ENCODE measurements at regions not wholly inside any gene's neighbourhood (a gene's known extent, or its start where the extent isn't known, plus 50 kb on each side); places are given as distances from the start of the nearest gene placed in this dataset.

GRCh38 chr2:240203788-240204270 lies 63.4 kb upstream of the OTOS start:
- peak overlapping the region; percentile 62 for H3K27ac Mint-ChIP-seq
- no peak for ATAC-seq
- H3K4me3 Mint-ChIP-seq: no peak overlapping the region

GRCh38 chr2:240204431-240205276 lies 64.2 kb upstream of the OTOS start:
- Mint-ChIP-seq H3K4me1 (peaks cover 2% of the 10 kb centered on the region), H3K27me3 (peaks cover 48% of the 10 kb centered on the region), H3K36me3 (ENCODE audit: low read depth) (peaks cover 2% of the 10 kb centered on the region), H3K4me3 (no peak overlapping the region), H3K27ac (peak overlapping the region; percentile 62)
- H3K9me3 ChIP-seq (ENCODE audit: control insufficient read depth, low read length, poor library complexity, severe bottlenecking): no peaks in the 10 kb centered on the region
- ATAC-seq (no peak), DNase-seq (no peak)

More at GRCh38 chr2:240203788-240204270, 63.4 kb upstream of the OTOS start:
- peaks cover 2% of the 10 kb centered on the region for H3K36me3 Mint-ChIP-seq (ENCODE audit: low read depth)
- H3K4me1 Mint-ChIP-seq: peaks cover 2% of the 10 kb centered on the region
- H3K27me3 Mint-ChIP-seq: peaks cover 48% of the 10 kb centered on the region
- H3K9me3 ChIP-seq (ENCODE audit: control insufficient read depth, low read length, poor library complexity, severe bottlenecking): no peaks in the 10 kb centered on the region
- no peak for DNase-seq

- Mint-ChIP-seq H3K4me1 (peaks cover 2% of the 10 kb centered on the region), H3K36me3 (ENCODE audit: low read depth) (peaks cover 2% of the 10 kb centered on the region), H3K27ac (no peak overlapping the region), H3K27me3 (peaks cover 53% of the 10 kb centered on the region), H3K4me3 (no peak overlapping the region)
- no peak for DNase-seq
- no peaks in the 10 kb centered on the region for H3K9me3 ChIP-seq (ENCODE audit: control insufficient read depth, low read length, poor library complexity, severe bottlenecking)
- ATAC-seq: no peak
Measured at GRCh38 chr2:240205348-240205747, 64.9 kb upstream of the OTOS start.

GRCh38 chr2:240205772-240206171 lies 65.3 kb upstream of the OTOS start:
- H3K27ac Mint-ChIP-seq: no peak overlapping the region
- H3K36me3 Mint-ChIP-seq (ENCODE audit: low read depth): peaks cover 2% of the 10 kb centered on the region
- no peaks in the 10 kb centered on the region for H3K9me3 ChIP-seq (ENCODE audit: control insufficient read depth, low read length, poor library complexity, severe bottlenecking)
- H3K27me3 Mint-ChIP-seq: peaks cover 54% of the 10 kb centered on the region
- no peak for ATAC-seq
- H3K4me3 Mint-ChIP-seq: no peak overlapping the region
- no peak for DNase-seq
- peaks cover 2% of the 10 kb centered on the region for H3K4me1 Mint-ChIP-seq

- no peak overlapping the region for H3K27ac Mint-ChIP-seq
- no peaks in the 10 kb centered on the region for H3K4me1 Mint-ChIP-seq
- H3K4me3 Mint-ChIP-seq: no peak overlapping the region
- no peaks in the 10 kb centered on the region for H3K9me3 ChIP-seq (ENCODE audit: control insufficient read depth, low read length, poor library complexity, severe bottlenecking)
- DNase-seq (no peak), ATAC-seq (no peak)
- H3K36me3 Mint-ChIP-seq (ENCODE audit: low read depth): peaks cover 2% of the 10 kb centered on the region
- peaks cover 51% of the 10 kb centered on the region for H3K27me3 Mint-ChIP-seq
Measured at GRCh38 chr2:240206630-240207029, 66.2 kb upstream of the OTOS start.

GRCh38 chr2:240207661-240208060 lies 67.2 kb upstream of the OTOS start:
- Mint-ChIP-seq H3K4me1 (no peaks in the 10 kb centered on the region), H3K4me3 (no peak overlapping the region), H3K27me3 (peaks cover 41% of the 10 kb centered on the region), H3K27ac (no peak overlapping the region), H3K36me3 (ENCODE audit: low read depth) (peaks cover 2% of the 10 kb centered on the region)
- H3K9me3 ChIP-seq (ENCODE audit: control insufficient read depth, low read length, poor library complexity, severe bottlenecking): no peaks in the 10 kb centered on the region
- ATAC-seq: no peak
- DNase-seq: no peak

DNA sequence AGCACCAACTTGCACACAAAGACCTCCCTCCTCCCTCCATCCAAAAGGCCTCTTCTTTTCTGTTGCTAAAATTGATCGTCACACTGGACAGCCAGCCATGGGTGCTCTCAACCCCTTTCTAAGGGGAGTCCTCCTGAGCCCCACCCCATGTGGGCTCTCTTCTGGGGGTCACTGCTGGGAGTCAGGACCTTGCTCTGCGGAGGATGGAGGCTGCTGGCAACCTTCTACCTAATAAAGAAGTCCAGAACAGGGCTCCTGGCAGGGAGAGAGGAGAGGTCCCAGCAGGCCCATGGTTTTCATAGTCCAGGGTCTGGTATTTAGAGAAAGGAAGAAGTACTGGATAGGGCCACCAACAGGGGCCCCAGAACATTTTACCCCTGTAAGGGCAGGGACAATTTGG lies 67.6 kb upstream of the OTOS start:
- H3K27me3 Mint-ChIP-seq: peaks cover 36% of the 10 kb centered on the region
- no peaks in the 10 kb centered on the region for H3K9me3 ChIP-seq (ENCODE audit: control insufficient read depth, low read length, poor library complexity, severe bottlenecking)
- H3K4me1 Mint-ChIP-seq: no peaks in the 10 kb centered on the region
- ATAC-seq (no peak), DNase-seq (no peak)
- H3K36me3 Mint-ChIP-seq (ENCODE audit: low read depth): peaks cover 2% of the 10 kb centered on the region
- no peak overlapping the region for H3K4me3 Mint-ChIP-seq
- H3K27ac Mint-ChIP-seq: no peak overlapping the region

GRCh38 chr2:240208631-240209211 lies 68.3 kb upstream of the OTOS start:
- H3K27me3 Mint-ChIP-seq: peaks cover 31% of the 10 kb centered on the region
- no peak overlapping the region for H3K27ac Mint-ChIP-seq
- no peak overlapping the region for H3K4me3 Mint-ChIP-seq
- H3K36me3 Mint-ChIP-seq (ENCODE audit: low read depth): no peaks in the 10 kb centered on the region
- no peak for DNase-seq
- no peaks in the 10 kb centered on the region for H3K9me3 ChIP-seq (ENCODE audit: control insufficient read depth, low read length, poor library complexity, severe bottlenecking)
- no peak for ATAC-seq
- H3K4me1 Mint-ChIP-seq: no peaks in the 10 kb centered on the region

DNA sequence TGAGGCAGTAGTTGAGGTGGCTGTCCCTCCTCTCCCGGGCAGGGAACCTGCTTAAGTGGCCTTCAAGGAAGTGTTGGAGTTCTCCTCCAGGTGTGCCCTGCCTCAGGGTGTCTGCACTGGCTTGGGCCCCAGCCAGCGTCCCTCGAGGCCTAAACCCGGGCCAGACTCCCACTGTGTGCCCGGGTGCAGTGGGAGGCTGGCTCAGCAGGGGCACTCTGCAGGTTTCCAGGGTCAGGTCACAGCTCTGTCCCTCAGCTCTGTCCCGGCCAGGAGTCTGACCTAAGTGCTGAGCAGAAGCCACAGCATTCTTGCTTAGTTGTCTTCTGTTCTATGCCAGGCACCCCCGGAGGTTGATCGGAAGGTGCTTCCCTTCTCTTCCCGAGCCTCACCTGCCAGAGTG lies 69.0 kb upstream of the OTOS start:
- H3K4me1 Mint-ChIP-seq: no peaks in the 10 kb centered on the region
- DNase-seq (no peak), ATAC-seq (no peak)
- no peak overlapping the region for H3K27ac Mint-ChIP-seq
- peaks cover 25% of the 10 kb centered on the region for H3K27me3 Mint-ChIP-seq
- H3K9me3 ChIP-seq (ENCODE audit: control insufficient read depth, low read length, poor library complexity, severe bottlenecking): no peaks in the 10 kb centered on the region
- no peak overlapping the region for H3K4me3 Mint-ChIP-seq
- no peaks in the 10 kb centered on the region for H3K36me3 Mint-ChIP-seq (ENCODE audit: low read depth)

DNA sequence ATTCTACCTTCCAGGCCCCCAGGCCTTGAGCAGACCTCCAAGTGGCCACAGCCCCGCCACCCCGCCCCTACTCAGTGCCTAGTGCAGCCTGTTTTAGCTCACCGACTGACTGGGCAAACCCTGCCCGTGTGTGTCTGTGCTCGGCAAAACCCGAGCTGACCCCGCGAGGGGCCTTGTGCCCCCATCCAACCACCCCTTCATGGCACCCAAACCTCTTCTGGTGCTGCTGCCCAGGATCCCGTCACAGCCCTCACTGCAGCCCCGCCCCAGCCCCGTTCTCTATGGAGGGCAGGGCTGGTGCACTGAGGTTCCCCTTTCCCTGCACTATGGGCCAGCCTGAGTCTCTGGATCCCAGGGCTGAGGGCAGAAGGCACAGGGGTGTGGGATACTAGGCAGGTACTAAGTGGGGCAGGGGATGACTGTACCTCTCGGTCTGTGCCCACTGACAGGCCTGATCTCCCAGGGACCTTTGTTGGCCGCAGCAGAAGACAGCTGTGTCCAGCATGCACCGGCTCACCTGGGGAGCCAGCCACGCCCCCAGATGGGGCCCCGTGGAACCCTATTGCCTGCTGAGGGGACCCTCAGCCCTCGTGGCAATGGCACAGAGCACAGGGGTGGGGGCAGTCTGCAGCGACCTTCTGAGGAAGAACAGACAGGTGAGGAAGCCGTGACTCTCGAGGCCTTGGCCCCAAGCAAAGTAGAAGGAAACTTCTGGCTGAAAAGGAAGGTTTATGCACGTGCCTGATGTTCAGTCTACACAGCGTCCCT lies 69.9 kb upstream of the OTOS start:
- Mint-ChIP-seq H3K4me3 (no peak overlapping the region), H3K27ac (no peak overlapping the region), H3K4me1 (no peaks in the 10 kb centered on the region), H3K27me3 (peaks cover 17% of the 10 kb centered on the region), H3K36me3 (ENCODE audit: low read depth) (no peaks in the 10 kb centered on the region)
- ATAC-seq: no peak
- DNase-seq: no peak
- no peaks in the 10 kb centered on the region for H3K9me3 ChIP-seq (ENCODE audit: control insufficient read depth, low read length, poor library complexity, severe bottlenecking)

DNA sequence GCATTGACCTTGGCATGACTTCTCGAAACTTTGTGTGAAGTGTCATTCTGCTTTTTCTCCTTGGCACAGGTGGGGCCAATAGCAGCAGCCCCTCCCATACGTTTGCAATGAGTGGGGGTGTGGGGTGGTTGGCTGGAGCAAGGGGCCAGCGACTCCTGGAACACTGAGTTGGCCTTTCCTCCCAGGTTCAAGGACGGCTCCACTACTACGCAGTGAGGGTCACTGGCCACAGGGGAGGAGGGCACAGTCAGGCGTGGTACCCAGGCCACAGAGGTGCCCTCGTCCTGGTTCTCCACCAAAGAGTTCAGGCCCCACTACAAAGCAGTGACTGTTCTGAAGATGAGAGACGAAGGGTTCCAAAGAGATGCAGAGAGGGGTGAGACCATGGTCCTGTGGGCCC lies 70.6 kb upstream of the OTOS start:
- no peaks in the 10 kb centered on the region for H3K36me3 Mint-ChIP-seq (ENCODE audit: low read depth)
- no peak overlapping the region for H3K4me3 Mint-ChIP-seq
- H3K4me1 Mint-ChIP-seq: no peaks in the 10 kb centered on the region
- ATAC-seq (no peak), DNase-seq (no peak)
- H3K27me3 Mint-ChIP-seq: peaks cover 14% of the 10 kb centered on the region
- H3K27ac Mint-ChIP-seq: no peak overlapping the region
- H3K9me3 ChIP-seq (ENCODE audit: control insufficient read depth, low read length, poor library complexity, severe bottlenecking): no peaks in the 10 kb centered on the region

GRCh38 chr2:240211598-240212424 lies 71.4 kb upstream of the OTOS start:
- Mint-ChIP-seq H3K27ac (no peak overlapping the region), H3K4me3 (no peak overlapping the region), H3K36me3 (ENCODE audit: low read depth) (no peaks in the 10 kb centered on the region), H3K27me3 (peaks cover 14% of the 10 kb centered on the region), H3K4me1 (no peaks in the 10 kb centered on the region)
- DNase-seq (no peak), ATAC-seq (no peak)
- no peaks in the 10 kb centered on the region for H3K9me3 ChIP-seq (ENCODE audit: control insufficient read depth, low read length, poor library complexity, severe bottlenecking)

Data from T-helper 17 cell (primary cell).